ENCODE measurements at regions not wholly inside any gene's neighbourhood (a gene's known extent, or its start where the extent isn't known, plus 50 kb on each side); places are given as distances from the start of the nearest gene placed in this dataset.

DNA sequence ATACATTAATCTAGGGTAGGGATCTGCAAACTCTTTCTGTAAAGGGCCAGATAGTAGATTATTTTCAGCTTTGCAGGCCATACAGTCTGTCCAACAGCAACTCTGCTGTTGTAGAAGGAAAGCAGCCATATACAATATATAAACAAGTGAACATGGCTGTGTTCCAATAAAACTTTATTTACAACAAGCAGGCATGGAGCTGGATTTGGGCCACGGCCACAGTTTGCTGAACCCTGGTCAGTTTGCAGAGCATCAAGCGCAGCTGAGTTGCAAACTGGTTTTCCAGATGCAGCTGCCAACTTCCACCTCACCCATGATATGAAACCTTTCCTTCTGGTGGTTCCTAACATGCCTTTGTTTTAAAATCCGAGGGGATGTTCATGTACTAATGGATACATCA, 310.4 kb upstream of the NFE2L3 start:
- Histone ChIP-seq H3K27ac (ENCODE audit: low read depth, low read length, poor library complexity, severe bottlenecking) (no peak overlapping the region), H3K36me3 (ENCODE audit: insufficient read depth, low read length, poor library complexity, severe bottlenecking) (no peaks in the 10 kb centered on the region), H3K27me3 (replicated peaks; ENCODE audit: insufficient read depth, low read depth, low read length, poor library complexity) (no peaks in the 10 kb centered on the region), H3K4me3 (ENCODE audit: low read depth, low read length, poor library complexity, severe bottlenecking) (no peak overlapping the region), H3K9me3 (ENCODE audit: low read depth, low read length, poor library complexity, severe bottlenecking) (no peaks in the 10 kb centered on the region), H3K4me1 (ENCODE audit: insufficient read depth, low read length, poor library complexity, severe bottlenecking) (no peaks in the 10 kb centered on the region)
- ChIA-PET CTCF (no interaction called here), POLR2A (ENCODE audit: low non-redundant PET) (no interaction called here)
- intact Hi-C loops (cut with micrococcal nuclease; ENCODE audit: unreplicated experiment), result no loop called here
- TF ChIP-seq, protein P1, sequence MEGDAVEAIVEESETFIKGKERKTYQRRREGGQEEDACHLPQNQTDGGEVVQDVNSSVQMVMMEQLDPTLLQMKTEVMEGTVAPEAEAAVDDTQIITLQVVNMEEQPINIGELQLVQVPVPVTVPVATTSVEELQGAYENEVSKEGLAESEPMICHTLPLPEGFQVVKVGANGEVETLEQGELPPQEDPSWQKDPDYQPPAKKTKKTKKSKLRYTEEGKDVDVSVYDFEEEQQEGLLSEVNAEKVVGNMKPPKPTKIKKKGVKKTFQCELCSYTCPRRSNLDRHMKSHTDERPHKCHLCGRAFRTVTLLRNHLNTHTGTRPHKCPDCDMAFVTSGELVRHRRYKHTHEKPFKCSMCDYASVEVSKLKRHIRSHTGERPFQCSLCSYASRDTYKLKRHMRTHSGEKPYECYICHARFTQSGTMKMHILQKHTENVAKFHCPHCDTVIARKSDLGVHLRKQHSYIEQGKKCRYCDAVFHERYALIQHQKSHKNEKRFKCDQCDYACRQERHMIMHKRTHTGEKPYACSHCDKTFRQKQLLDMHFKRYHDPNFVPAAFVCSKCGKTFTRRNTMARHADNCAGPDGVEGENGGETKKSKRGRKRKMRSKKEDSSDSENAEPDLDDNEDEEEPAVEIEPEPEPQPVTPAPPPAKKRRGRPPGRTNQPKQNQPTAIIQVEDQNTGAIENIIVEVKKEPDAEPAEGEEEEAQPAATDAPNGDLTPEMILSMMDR (conservative IDR thresholded peaks at IDR 0.05; ENCODE audit: low read depth, low read length), result no peak
- TF ChIP-seq EZH2 (IDR thresholded peaks at IDR 0.05; ENCODE audit: borderline replicate concordance, low read depth, low read length, poor library complexity, severe bottlenecking), result no peak
- BruUV-seq (replicated peaks), result no TSS peak
- DNase-seq (ENCODE audit: low spot score), result no peak

- DNase-seq (ENCODE audit: low spot score), result no peak
- no peaks in the 10 kb centered on the region for H3K36me3 ChIP-seq (ENCODE audit: insufficient read depth, low read length, poor library complexity, severe bottlenecking)
- intact Hi-C loops (cut with micrococcal nuclease; ENCODE audit: unreplicated experiment), result no loop called here
- no peaks in the 10 kb centered on the region for H3K4me1 ChIP-seq (ENCODE audit: insufficient read depth, low read length, poor library complexity, severe bottlenecking)
- BruUV-seq (replicated peaks), result no TSS peak
- no peak overlapping the region for H3K4me3 ChIP-seq (ENCODE audit: low read depth, low read length, poor library complexity, severe bottlenecking)
- POLR2A ChIA-PET (ENCODE audit: low non-redundant PET), result no interaction called here
- no peak overlapping the region for H3K27ac ChIP-seq (ENCODE audit: low read depth, low read length, poor library complexity, severe bottlenecking)
- CTCF ChIA-PET, result no interaction called here
- H3K27me3 ChIP-seq (replicated peaks; ENCODE audit: insufficient read depth, low read depth, low read length, poor library complexity), result no peaks in the 10 kb centered on the region
- H3K9me3 ChIP-seq (ENCODE audit: low read depth, low read length, poor library complexity, severe bottlenecking), result no peaks in the 10 kb centered on the region
- TF ChIP-seq, protein P1 (conservative IDR thresholded peaks at IDR 0.05; ENCODE audit: low read depth, low read length), result no peak
- TF ChIP-seq EZH2 (IDR thresholded peaks at IDR 0.05; ENCODE audit: borderline replicate concordance, low read depth, low read length, poor library complexity, severe bottlenecking), result no peak
These were observed 309.7 kb upstream of the NFE2L3 start for GRCh38 chr7:25842201-25842733.

DNA sequence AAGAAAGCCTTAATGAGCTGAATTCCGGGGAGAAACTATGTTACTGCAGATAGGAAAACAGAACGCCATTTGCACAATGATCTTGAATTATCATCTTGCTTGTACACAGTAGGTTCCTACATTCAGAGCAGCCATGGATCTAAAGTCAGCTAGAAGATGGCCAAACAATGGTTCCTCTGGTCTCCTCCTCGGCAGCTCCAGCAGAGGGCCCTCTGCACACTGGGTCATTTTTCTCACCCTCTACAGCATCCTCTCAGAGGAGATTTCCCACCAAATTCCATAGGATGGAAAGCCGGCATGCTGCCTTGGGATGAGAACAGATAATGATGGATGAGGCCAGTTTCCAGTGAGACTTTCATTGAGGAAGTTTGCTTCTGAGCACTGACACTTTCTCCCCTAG, 308.5 kb upstream of the NFE2L3 start:
- Histone ChIP-seq H3K4me3 (ENCODE audit: low read depth, low read length, poor library complexity, severe bottlenecking) (no peak overlapping the region), H3K27me3 (replicated peaks; ENCODE audit: insufficient read depth, low read depth, low read length, poor library complexity) (no peaks in the 10 kb centered on the region), H3K4me1 (ENCODE audit: insufficient read depth, low read length, poor library complexity, severe bottlenecking) (no peaks in the 10 kb centered on the region), H3K36me3 (ENCODE audit: insufficient read depth, low read length, poor library complexity, severe bottlenecking) (no peaks in the 10 kb centered on the region), H3K9me3 (ENCODE audit: low read depth, low read length, poor library complexity, severe bottlenecking) (no peaks in the 10 kb centered on the region), H3K27ac (ENCODE audit: low read depth, low read length, poor library complexity, severe bottlenecking) (no peak overlapping the region)
- no peak for DNase-seq (ENCODE audit: low spot score)
- CTCF ChIA-PET, result interaction anchor here (1.9 kb wide), 1 partner anchor 11 kb away, joined by 6 read pairs; no protein-coding TSS in a partner anchor
- intact Hi-C loops (cut with micrococcal nuclease; ENCODE audit: unreplicated experiment), result no loop called here
- no TSS peak for BruUV-seq (replicated peaks)
- POLR2A ChIA-PET (ENCODE audit: low non-redundant PET), result no interaction called here
- TF ChIP-seq, protein P1 (conservative IDR thresholded peaks at IDR 0.05; ENCODE audit: low read depth, low read length), result peak; percentile 37
- no peak for TF ChIP-seq EZH2 (IDR thresholded peaks at IDR 0.05; ENCODE audit: borderline replicate concordance, low read depth, low read length, poor library complexity, severe bottlenecking)
